ENCODE measurements at regions not wholly inside any gene's neighbourhood (a gene's known extent, or its start where the extent isn't known, plus 50 kb on each side); places are given as distances from the start of the nearest gene placed in this dataset.
A peak's percentile ranks its signal among the peaks of the same experiment; 100 is the strongest.

- no peaks in the 10 kb centered on the region for H3K36me3 Mint-ChIP-seq (ENCODE audit: insufficient read depth)
- ATAC-seq, result no peak
- no peak for DNase-seq
- H3K27me3 Mint-ChIP-seq (ENCODE audit: low read depth), result peaks cover 14% of the 10 kb centered on the region
- H3K4me1 Mint-ChIP-seq (ENCODE audit: low read depth), result no peaks in the 10 kb centered on the region
- no peak overlapping the region for H3K4me3 Mint-ChIP-seq
- no peaks in the 10 kb centered on the region for H3K9me3 Mint-ChIP-seq
Observed at GRCh38 chr17:5773816-5774360, 189.6 kb upstream of the NLRP1 start.

GRCh38 chr17:5775098-5775497 is 190.8 kb upstream of the NLRP1 start:
- Mint-ChIP-seq H3K36me3 (ENCODE audit: insufficient read depth) (no peaks in the 10 kb centered on the region), H3K4me3 (no peak overlapping the region), H3K27me3 (ENCODE audit: low read depth) (peaks cover 18% of the 10 kb centered on the region), H3K9me3 (no peaks in the 10 kb centered on the region), H3K4me1 (ENCODE audit: low read depth) (no peaks in the 10 kb centered on the region)
- no peak for ATAC-seq
- no peak for DNase-seq

- DNase-seq (no peak), ATAC-seq (no peak)
- Mint-ChIP-seq H3K4me1 (ENCODE audit: low read depth) (no peaks in the 10 kb centered on the region), H3K9me3 (no peaks in the 10 kb centered on the region), H3K27me3 (ENCODE audit: low read depth) (peaks cover 17% of the 10 kb centered on the region), H3K4me3 (no peak overlapping the region), H3K36me3 (ENCODE audit: insufficient read depth) (no peaks in the 10 kb centered on the region)
Observed at GRCh38 chr17:5780476-5780875, 196.2 kb upstream of the NLRP1 start.

- H3K4me3 Mint-ChIP-seq, result no peak overlapping the region
- H3K27me3 Mint-ChIP-seq (ENCODE audit: low read depth), result peaks cover 15% of the 10 kb centered on the region
- DNase-seq, result no peak
- no peak for ATAC-seq
- no peaks in the 10 kb centered on the region for H3K4me1 Mint-ChIP-seq (ENCODE audit: low read depth)
- H3K36me3 Mint-ChIP-seq (ENCODE audit: insufficient read depth), result no peaks in the 10 kb centered on the region
- no peaks in the 10 kb centered on the region for H3K9me3 Mint-ChIP-seq
Observed at GRCh38 chr17:5781236-5781927, 197.1 kb upstream of the NLRP1 start.

- DNase-seq, result no peak
- no peaks in the 10 kb centered on the region for H3K9me3 Mint-ChIP-seq
- no peaks in the 10 kb centered on the region for H3K4me1 Mint-ChIP-seq (ENCODE audit: low read depth)
- no peak overlapping the region for H3K4me3 Mint-ChIP-seq
- no peak for ATAC-seq
- no peaks in the 10 kb centered on the region for H3K36me3 Mint-ChIP-seq (ENCODE audit: insufficient read depth)
- peaks cover 15% of the 10 kb centered on the region for H3K27me3 Mint-ChIP-seq (ENCODE audit: low read depth)
Observed at GRCh38 chr17:5783269-5783668, 199.0 kb upstream of the NLRP1 start.

GRCh38 chr17:5783851-5784250 is 199.5 kb upstream of the NLRP1 start:
- H3K4me1 Mint-ChIP-seq (ENCODE audit: low read depth), result no peaks in the 10 kb centered on the region
- no peak overlapping the region for H3K4me3 Mint-ChIP-seq
- H3K9me3 Mint-ChIP-seq, result no peaks in the 10 kb centered on the region
- H3K36me3 Mint-ChIP-seq (ENCODE audit: insufficient read depth), result no peaks in the 10 kb centered on the region
- ATAC-seq, result no peak
- H3K27me3 Mint-ChIP-seq (ENCODE audit: low read depth), result peaks cover 20% of the 10 kb centered on the region
- DNase-seq, result no peak

- Mint-ChIP-seq H3K4me1 (ENCODE audit: low read depth) (no peaks in the 10 kb centered on the region), H3K27me3 (ENCODE audit: low read depth) (peaks cover 23% of the 10 kb centered on the region), H3K4me3 (no peak overlapping the region), H3K9me3 (no peaks in the 10 kb centered on the region), H3K36me3 (ENCODE audit: insufficient read depth) (no peaks in the 10 kb centered on the region)
- DNase-seq (no peak), ATAC-seq (no peak)
Observed at GRCh38 chr17:5784791-5785190, 200.5 kb upstream of the NLRP1 start.

- H3K4me1 Mint-ChIP-seq (ENCODE audit: low read depth), result no peaks in the 10 kb centered on the region
- ATAC-seq (no peak), DNase-seq (no peak)
- peaks cover 27% of the 10 kb centered on the region for H3K27me3 Mint-ChIP-seq (ENCODE audit: low read depth)
- no peaks in the 10 kb centered on the region for H3K9me3 Mint-ChIP-seq
- no peak overlapping the region for H3K4me3 Mint-ChIP-seq
- H3K36me3 Mint-ChIP-seq (ENCODE audit: insufficient read depth), result no peaks in the 10 kb centered on the region
Observed at GRCh38 chr17:5785338-5785737, 201.0 kb upstream of the NLRP1 start.

- Mint-ChIP-seq H3K4me1 (ENCODE audit: low read depth) (no peaks in the 10 kb centered on the region), H3K4me3 (no peak overlapping the region), H3K36me3 (ENCODE audit: insufficient read depth) (no peaks in the 10 kb centered on the region), H3K27me3 (ENCODE audit: low read depth) (peaks cover 23% of the 10 kb centered on the region), H3K9me3 (no peaks in the 10 kb centered on the region)
- no peak for ATAC-seq
- no peak for DNase-seq
Observed at GRCh38 chr17:5785867-5786509, 201.7 kb upstream of the NLRP1 start.

- Mint-ChIP-seq H3K4me1 (ENCODE audit: low read depth) (no peaks in the 10 kb centered on the region), H3K9me3 (no peaks in the 10 kb centered on the region), H3K27me3 (ENCODE audit: low read depth) (peaks cover 27% of the 10 kb centered on the region), H3K36me3 (ENCODE audit: insufficient read depth) (no peaks in the 10 kb centered on the region), H3K4me3 (no peak overlapping the region)
- no peak for ATAC-seq
- no peak for DNase-seq
Observed at GRCh38 chr17:5786510-5786875, 202.2 kb upstream of the NLRP1 start.

- H3K9me3 Mint-ChIP-seq, result peaks cover 13% of the 10 kb centered on the region
- H3K27me3 Mint-ChIP-seq (ENCODE audit: low read depth), result peaks cover 35% of the 10 kb centered on the region
- H3K4me3 Mint-ChIP-seq, result no peak overlapping the region
- no peaks in the 10 kb centered on the region for H3K4me1 Mint-ChIP-seq (ENCODE audit: low read depth)
- peak in 1 of 2 donors; percentile 30 for ATAC-seq
- no peak for DNase-seq
- no peaks in the 10 kb centered on the region for H3K36me3 Mint-ChIP-seq (ENCODE audit: insufficient read depth)
Observed at GRCh38 chr17:5788266-5788900, 204.1 kb upstream of the NLRP1 start.

GRCh38 chr17:5789528-5789927 is 205.2 kb upstream of the NLRP1 start:
- DNase-seq (no peak), ATAC-seq (no peak)
- peaks cover 35% of the 10 kb centered on the region for H3K27me3 Mint-ChIP-seq (ENCODE audit: low read depth)
- H3K9me3 Mint-ChIP-seq, result peaks cover 15% of the 10 kb centered on the region
- no peak overlapping the region for H3K4me3 Mint-ChIP-seq
- no peaks in the 10 kb centered on the region for H3K36me3 Mint-ChIP-seq (ENCODE audit: insufficient read depth)
- no peaks in the 10 kb centered on the region for H3K4me1 Mint-ChIP-seq (ENCODE audit: low read depth)

- DNase-seq (no peak), ATAC-seq (no peak)
- peaks cover 15% of the 10 kb centered on the region for H3K9me3 Mint-ChIP-seq
- H3K36me3 Mint-ChIP-seq (ENCODE audit: insufficient read depth), result no peaks in the 10 kb centered on the region
- H3K4me3 Mint-ChIP-seq, result no peak overlapping the region
- peaks cover 39% of the 10 kb centered on the region for H3K27me3 Mint-ChIP-seq (ENCODE audit: low read depth)
- no peaks in the 10 kb centered on the region for H3K4me1 Mint-ChIP-seq (ENCODE audit: low read depth)
Observed at GRCh38 chr17:5793157-5793556, 208.8 kb upstream of the NLRP1 start.

GRCh38 chr17:5793899-5794298 is 209.6 kb upstream of the NLRP1 start:
- no peak for ATAC-seq
- peaks cover 32% of the 10 kb centered on the region for H3K27me3 Mint-ChIP-seq (ENCODE audit: low read depth)

GRCh38 chr17:5794385-5794784 is 210.1 kb upstream of the NLRP1 start:
- Mint-ChIP-seq H3K4me1 (ENCODE audit: low read depth) (no peaks in the 10 kb centered on the region), H3K27me3 (ENCODE audit: low read depth) (peaks cover 29% of the 10 kb centered on the region), H3K36me3 (ENCODE audit: insufficient read depth) (no peaks in the 10 kb centered on the region), H3K4me3 (no peak overlapping the region), H3K9me3 (peaks cover 15% of the 10 kb centered on the region)
- ATAC-seq (no peak), DNase-seq (no peak)

More at GRCh38 chr17:5793899-5794298, 209.6 kb upstream of the NLRP1 start:
- H3K9me3 Mint-ChIP-seq, result peaks cover 15% of the 10 kb centered on the region
- no peak overlapping the region for H3K4me3 Mint-ChIP-seq
- DNase-seq, result no peak
- H3K36me3 Mint-ChIP-seq (ENCODE audit: insufficient read depth), result no peaks in the 10 kb centered on the region
- no peaks in the 10 kb centered on the region for H3K4me1 Mint-ChIP-seq (ENCODE audit: low read depth)

Measured in activated T-cell treated with anti-CD3 and anti-CD28 coated beads, Interleukin-2, amount 50 U/mL, for 4 hours (primary cell).